GM18907 (cell line): ENCODE measurements at regions not wholly inside any gene's neighbourhood (a gene's known extent, or its start where the extent isn't known, plus 50 kb on each side); places are given as distances from the start of the nearest gene placed in this dataset.

ENCODE experiments used
- ATAC-seq: cut with Tn5 transposase; IDR thresholded peaks from one replicate; pipeline ENCODE4 v1.9.1; 2021; ENCODE audit warnings: mild to moderate bottlenecking, moderate library complexity; ENCODE audit not compliant: unreplicated experiment

GRCh38 chr1:38476850-38477178 lies 382.8 kb downstream of the RRAGC start:
- ATAC-seq: no peak

- ATAC-seq: no peak
Measured at GRCh38 chr1:38476111-38476849, 383.3 kb downstream of the RRAGC start.

GRCh38 chr1:38475624-38476005 lies 384.0 kb downstream of the RRAGC start:
- peak; percentile 8 for ATAC-seq

GRCh38 chr1:38474738-38475623 lies 384.6 kb downstream of the RRAGC start:
- ATAC-seq: peak; percentile 73

- ATAC-seq: no peak
Measured at GRCh38 chr1:38466487-38466886, 393.1 kb downstream of the RRAGC start.

GRCh38 chr1:38465460-38465859 lies 394.1 kb downstream of the RRAGC start:
- ATAC-seq: no peak

GRCh38 chr1:38464071-38464661 lies 395.4 kb downstream of the RRAGC start:
- ATAC-seq: no peak

- ATAC-seq: no peak
Measured at GRCh38 chr1:38463074-38463473, 396.5 kb downstream of the RRAGC start.

GRCh38 chr1:38456531-38456876 lies 403.1 kb downstream of the RRAGC start:
- no peak for ATAC-seq

GRCh38 chr1:38455829-38456530 lies 403.6 kb downstream of the RRAGC start:
- ATAC-seq: no peak

GRCh38 chr1:38454749-38455441 lies 404.7 kb downstream of the RRAGC start:
- no peak for ATAC-seq

GRCh38 chr1:38454236-38454635 lies 405.3 kb downstream of the RRAGC start:
- ATAC-seq: no peak

- ATAC-seq: no peak
Measured at GRCh38 chr1:38452246-38452645, 405.7 kb upstream of the POU3F1 start.

GRCh38 chr1:38451541-38451993 lies 405.0 kb upstream of the POU3F1 start:
- ATAC-seq: no peak

- ATAC-seq: no peak
Measured at GRCh38 chr1:38448893-38449292, 402.3 kb upstream of the POU3F1 start.

GRCh38 chr1:38446936-38447335 lies 400.3 kb upstream of the POU3F1 start:
- no peak for ATAC-seq

- ATAC-seq: no peak
Measured at GRCh38 chr1:38444770-38445442, 398.3 kb upstream of the POU3F1 start.

- no peak for ATAC-seq
Measured at GRCh38 chr1:38444311-38444710, 397.7 kb upstream of the POU3F1 start.

GRCh38 chr1:38440402-38440801 lies 393.8 kb upstream of the POU3F1 start:
- no peak for ATAC-seq

- no peak for ATAC-seq
Measured at GRCh38 chr1:38436749-38437148, 390.2 kb upstream of the POU3F1 start.
